HG03565 (cell line): ENCODE measurements at regions not wholly inside any gene's neighbourhood (a gene's known extent, or its start where the extent isn't known, plus 50 kb on each side); places are given as distances from the start of the nearest gene placed in this dataset.
"Not testable (repeated sequence)": the region's sequence is repeated elsewhere in the genome, so short reads cannot be mapped to it uniquely, and the experiment has no call there.

Source experiments
- ATAC-seq: cut with Tn5 transposase; IDR thresholded peaks from one replicate; pipeline ENCODE4 v1.9.1; 2021; ENCODE audit warnings: mild to moderate bottlenecking, moderate library complexity; ENCODE audit not compliant: unreplicated experiment

GRCh38 chr5:29148073-29148472 is 2045.4 kb upstream of the CDH6 start:
- ATAC-seq, result no peak

- ATAC-seq, result no peak
Observed at GRCh38 chr5:29143266-29143665, 2050.2 kb upstream of the CDH6 start.

- no peak for ATAC-seq
Observed at GRCh38 chr5:29134418-29134817, 2059.1 kb upstream of the CDH6 start.

- ATAC-seq, result no peak
Observed at GRCh38 chr5:29131285-29131684, 2062.2 kb upstream of the CDH6 start.

GRCh38 chr5:29130786-29131185 is 2062.7 kb upstream of the CDH6 start:
- no peak for ATAC-seq

GRCh38 chr5:29127524-29128156 is 2065.8 kb upstream of the CDH6 start:
- ATAC-seq, result not testable (repeated sequence)

- not testable (repeated sequence) for ATAC-seq
Observed at GRCh38 chr5:29126462-29126861, 2067.0 kb upstream of the CDH6 start.

GRCh38 chr5:29122306-29122705 is 2071.2 kb upstream of the CDH6 start:
- ATAC-seq, result no peak

- ATAC-seq, result no peak
Observed at GRCh38 chr5:29114331-29114768, 2076.0 kb upstream of the CDH9 start.

- ATAC-seq, result no peak
Observed at GRCh38 chr5:29113516-29113915, 2075.1 kb upstream of the CDH9 start.

- no peak for ATAC-seq
Observed at GRCh38 chr5:29099585-29099984, 2061.2 kb upstream of the CDH9 start.

- no peak for ATAC-seq
Observed at GRCh38 chr5:29089591-29090130, 2051.3 kb upstream of the CDH9 start.

GRCh38 chr5:29085142-29085541 is 2046.8 kb upstream of the CDH9 start:
- ATAC-seq, result no peak

GRCh38 chr5:29079771-29080170 is 2041.4 kb upstream of the CDH9 start:
- ATAC-seq, result no peak

GRCh38 chr5:29077451-29077850 is 2039.1 kb upstream of the CDH9 start:
- no peak for ATAC-seq

- no peak for ATAC-seq
Observed at GRCh38 chr5:29069104-29069402, 2030.7 kb upstream of the CDH9 start.

GRCh38 chr5:29061381-29061780 is 2023.0 kb upstream of the CDH9 start:
- no peak for ATAC-seq

GRCh38 chr5:29054694-29055093 is 2016.3 kb upstream of the CDH9 start:
- ATAC-seq, result no peak

GRCh38 chr5:29054282-29054681 is 2015.9 kb upstream of the CDH9 start:
- no peak for ATAC-seq

- ATAC-seq, result no peak
Observed at GRCh38 chr5:29051509-29051908, 2013.1 kb upstream of the CDH9 start.

GRCh38 chr5:29042152-29042551 is 2003.8 kb upstream of the CDH9 start:
- ATAC-seq, result no peak

- no peak for ATAC-seq
Observed at GRCh38 chr5:29040404-29040803, 2002.0 kb upstream of the CDH9 start.

- no peak for ATAC-seq
Observed at GRCh38 chr5:29039994-29040393, 2001.6 kb upstream of the CDH9 start.
